ENCODE measurements at regions not wholly inside any gene's neighbourhood (a gene's known extent, or its start where the extent isn't known, plus 50 kb on each side); places are given as distances from the start of the nearest gene placed in this dataset.
"Not testable (repeated sequence)": the region's sequence is repeated elsewhere in the genome, so short reads cannot be mapped to it uniquely, and the experiment has no call there.

- DNase-seq: no peak
Observed at GRCh38 chr5:163794993-163795392, 289.6 kb downstream of the MAT2B start.

- no peak for DNase-seq
Observed at GRCh38 chr5:163807781-163808180, 302.4 kb downstream of the MAT2B start.

- DNase-seq: no peak
Observed at GRCh38 chr5:163809473-163809872, 304.1 kb downstream of the MAT2B start.

GRCh38 chr5:163813900-163814299 is 308.5 kb downstream of the MAT2B start:
- DNase-seq: no peak

- no peak for DNase-seq
Observed at GRCh38 chr5:163815240-163815791, 309.9 kb downstream of the MAT2B start.

- no peak for DNase-seq
Observed at GRCh38 chr5:163821142-163821541, 315.7 kb downstream of the MAT2B start.

- no peak for DNase-seq
Observed at GRCh38 chr5:163822548-163822947, 317.1 kb downstream of the MAT2B start.

- no peak for DNase-seq
Observed at GRCh38 chr5:163825661-163826060, 320.2 kb downstream of the MAT2B start.

GRCh38 chr5:163826201-163826600 is 320.8 kb downstream of the MAT2B start:
- DNase-seq: no peak

GRCh38 chr5:163832155-163832554 is 326.7 kb downstream of the MAT2B start:
- no peak for DNase-seq

GRCh38 chr5:163838738-163839137 is 333.3 kb downstream of the MAT2B start:
- no peak for DNase-seq

- DNase-seq: no peak
Observed at GRCh38 chr5:163846512-163846911, 341.1 kb downstream of the MAT2B start.

- DNase-seq: no peak
Observed at GRCh38 chr5:163855754-163856153, 350.3 kb downstream of the MAT2B start.

- no peak for DNase-seq
Observed at GRCh38 chr5:163861670-163862069, 356.3 kb downstream of the MAT2B start.

- DNase-seq: no peak
Observed at GRCh38 chr5:163867324-163867723, 361.9 kb downstream of the MAT2B start.

GRCh38 chr5:163867738-163868137 is 362.3 kb downstream of the MAT2B start:
- no peak for DNase-seq

GRCh38 chr5:163869581-163869980 is 364.2 kb downstream of the MAT2B start:
- DNase-seq: no peak

GRCh38 chr5:163870441-163870840 is 365.0 kb downstream of the MAT2B start:
- no peak for DNase-seq

GRCh38 chr5:163874431-163874830 is 369.0 kb downstream of the MAT2B start:
- DNase-seq: no peak

- DNase-seq: not testable (repeated sequence)
Observed at GRCh38 chr5:163874912-163875311, 369.5 kb downstream of the MAT2B start.

- DNase-seq: no peak
Observed at GRCh38 chr5:163877865-163878264, 372.4 kb downstream of the MAT2B start.

- DNase-seq: no peak
Observed at GRCh38 chr5:163878490-163878889, 373.1 kb downstream of the MAT2B start.

- no peak for DNase-seq
Observed at GRCh38 chr5:163880302-163880701, 374.9 kb downstream of the MAT2B start.

GRCh38 chr5:163885117-163885516 is 379.7 kb downstream of the MAT2B start:
- no peak for DNase-seq

- DNase-seq: no peak
Observed at GRCh38 chr5:163887854-163888253, 382.4 kb downstream of the MAT2B start.

- no peak for DNase-seq
Observed at GRCh38 chr5:163888366-163888765, 382.9 kb downstream of the MAT2B start.

Measured in activated CD4-positive, alpha-beta T cell treated with anti-CD3 and anti-CD28 coated beads, Interleukin-10, Interleukin-2, amounts not matched to agents 100 ng/mL and 50 ng/mL, durations not matched to agents 16 hours and 8 hours (primary cell).